D721Med (cell line): ENCODE measurements at regions not wholly inside any gene's neighbourhood (a gene's known extent, or its start where the extent isn't known, plus 50 kb on each side); places are given as distances from the start of the nearest gene placed in this dataset.
A peak's percentile ranks its signal among the peaks of the same experiment; 100 is the strongest.

Experiments used
- DNase-seq: peaks from one replicate; pipeline ENCODE4 v3.0.0; 2011; ENCODE audit warnings: low spot score; ENCODE audit not compliant: insufficient read length
- FAIRE-seq: peaks from 2 replicates; lab custom pipeline; 2011; peaks lifted over from hg19 to GRCh38; lab: Jason Lieb, UNC
- TF ChIP-seq, protein P1 (sequence below): IDR thresholded peaks from 2 replicates; pipeline ENCODE4 v1.5.1; 2012; ENCODE audit warnings: mild to moderate bottlenecking, control low read depth; ENCODE audit not compliant: insufficient read depth; ENCODE audit errors: missing control alignments

GRCh38 chrX:82161195-82161594 is 959.3 kb downstream of the SH3BGRL start:
- TF ChIP-seq, protein P1, sequence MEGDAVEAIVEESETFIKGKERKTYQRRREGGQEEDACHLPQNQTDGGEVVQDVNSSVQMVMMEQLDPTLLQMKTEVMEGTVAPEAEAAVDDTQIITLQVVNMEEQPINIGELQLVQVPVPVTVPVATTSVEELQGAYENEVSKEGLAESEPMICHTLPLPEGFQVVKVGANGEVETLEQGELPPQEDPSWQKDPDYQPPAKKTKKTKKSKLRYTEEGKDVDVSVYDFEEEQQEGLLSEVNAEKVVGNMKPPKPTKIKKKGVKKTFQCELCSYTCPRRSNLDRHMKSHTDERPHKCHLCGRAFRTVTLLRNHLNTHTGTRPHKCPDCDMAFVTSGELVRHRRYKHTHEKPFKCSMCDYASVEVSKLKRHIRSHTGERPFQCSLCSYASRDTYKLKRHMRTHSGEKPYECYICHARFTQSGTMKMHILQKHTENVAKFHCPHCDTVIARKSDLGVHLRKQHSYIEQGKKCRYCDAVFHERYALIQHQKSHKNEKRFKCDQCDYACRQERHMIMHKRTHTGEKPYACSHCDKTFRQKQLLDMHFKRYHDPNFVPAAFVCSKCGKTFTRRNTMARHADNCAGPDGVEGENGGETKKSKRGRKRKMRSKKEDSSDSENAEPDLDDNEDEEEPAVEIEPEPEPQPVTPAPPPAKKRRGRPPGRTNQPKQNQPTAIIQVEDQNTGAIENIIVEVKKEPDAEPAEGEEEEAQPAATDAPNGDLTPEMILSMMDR = no peak
- DNase-seq (no peak), FAIRE-seq (no peak)

DNA sequence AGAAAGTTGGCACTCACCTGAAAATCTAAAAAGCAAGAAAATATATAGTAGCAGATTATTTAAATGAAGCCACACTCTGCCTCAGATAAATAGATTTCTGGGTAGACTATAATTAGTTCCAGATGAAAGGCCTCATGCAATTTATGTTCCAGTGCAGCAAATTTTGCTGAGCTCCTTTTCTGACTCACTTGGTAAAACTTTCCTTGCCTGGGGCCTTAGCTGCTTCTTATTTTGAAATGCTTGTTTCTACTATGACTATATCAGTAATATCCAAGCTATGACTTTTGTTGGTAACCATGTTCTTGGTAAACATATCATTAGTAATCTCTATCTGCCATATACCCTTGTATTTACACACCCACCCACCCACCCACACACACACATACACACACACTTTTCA is 961.8 kb downstream of the SH3BGRL start:
- FAIRE-seq = no peak
- DNase-seq = no peak
- TF ChIP-seq, protein P1 = no peak

DNA sequence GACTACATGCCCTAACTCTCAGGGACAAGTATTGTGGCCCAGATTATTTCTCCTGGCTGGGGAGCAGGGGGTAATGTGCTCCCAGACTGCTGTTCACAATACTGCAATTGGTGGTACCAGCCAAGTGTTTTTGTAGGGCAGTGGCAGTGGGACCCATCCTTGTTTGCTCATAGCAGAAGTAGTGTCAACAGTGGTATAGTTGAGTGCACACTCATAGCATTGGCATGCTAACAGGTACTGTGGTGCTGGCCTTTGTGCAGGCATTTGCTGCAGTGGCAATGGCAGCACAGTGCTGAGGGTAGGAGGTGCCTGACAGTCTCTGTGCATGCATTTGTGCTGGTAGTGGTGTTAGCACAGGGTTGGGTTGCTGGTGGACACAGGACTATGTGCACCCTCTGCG is 995.0 kb downstream of the SH3BGRL start:
- no peak for FAIRE-seq
- TF ChIP-seq, protein P1 = no peak

DNA sequence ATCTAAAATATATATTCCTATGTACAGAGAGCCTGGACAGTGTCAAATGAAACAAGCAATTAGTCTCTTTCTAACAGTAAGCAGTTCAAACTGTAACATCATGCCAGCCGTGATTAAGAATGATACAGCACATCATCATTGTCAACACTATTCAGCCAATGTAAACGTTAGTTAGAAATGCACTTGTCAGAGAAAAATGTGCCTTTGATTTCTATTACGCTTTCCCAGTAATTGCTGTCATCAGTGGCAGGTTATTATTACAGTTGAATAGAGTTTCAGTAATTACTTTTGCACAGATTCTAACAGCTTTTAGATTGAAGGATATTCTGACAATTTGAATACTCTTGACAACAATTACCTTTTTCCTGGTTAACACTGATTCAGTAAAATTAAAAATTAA is 1007.1 kb downstream of the SH3BGRL start:
- FAIRE-seq (peak; percentile 75), DNase-seq (no peak)
- TF ChIP-seq, protein P1 = no peak

More for the DNA sequence above, 995.0 kb downstream of the SH3BGRL start:
- no peak for DNase-seq

DNA sequence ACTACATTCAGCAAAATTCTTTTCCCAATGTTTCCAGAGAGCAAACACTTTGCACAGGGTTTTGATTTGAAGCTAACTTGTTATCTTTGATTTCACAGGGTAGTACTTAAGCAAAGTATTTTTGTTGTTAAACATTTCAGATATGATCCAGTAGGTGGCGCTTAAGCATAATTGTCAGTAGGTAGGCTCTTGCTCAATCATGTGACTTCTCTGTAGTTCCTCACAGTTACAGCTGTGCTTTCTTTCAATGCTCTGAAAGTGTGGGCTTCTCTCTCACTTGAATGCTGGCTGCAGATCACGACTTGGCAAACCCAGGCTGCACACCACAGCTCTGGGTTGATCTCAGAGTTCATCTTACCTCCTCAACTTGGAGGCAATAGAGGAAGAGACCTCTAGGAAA is 1016.5 kb downstream of the SH3BGRL start:
- DNase-seq (no peak), FAIRE-seq (peak; percentile 75)
- TF ChIP-seq, protein P1 = peak; percentile 27

GRCh38 chrX:82219129-82219528 is 1017.2 kb downstream of the SH3BGRL start:
- TF ChIP-seq, protein P1 = no peak
- no peak for FAIRE-seq
- no peak for DNase-seq

DNA sequence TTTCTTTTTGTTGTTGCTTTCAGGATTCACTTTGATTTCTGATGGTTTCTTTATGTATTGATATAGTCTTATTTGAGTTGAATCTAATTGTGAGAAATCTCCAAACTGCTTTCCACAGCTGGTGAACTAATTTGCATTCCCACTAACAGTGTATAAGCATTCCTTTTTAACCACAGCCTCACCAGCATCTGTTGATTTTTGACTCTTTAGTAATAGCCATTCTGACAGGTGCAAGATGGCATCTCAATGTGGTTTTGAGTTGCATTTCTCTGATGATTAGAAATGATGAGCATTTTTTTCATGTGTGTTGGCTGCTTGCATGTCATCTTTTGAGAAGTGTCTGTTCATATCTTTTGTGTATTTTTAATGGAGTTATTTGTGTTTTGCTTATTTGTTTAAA is 1023.1 kb downstream of the SH3BGRL start:
- FAIRE-seq = no peak

More for the DNA sequence above, 1023.1 kb downstream of the SH3BGRL start:
- no peak for DNase-seq
- TF ChIP-seq, protein P1 = no peak
